B cell (primary cell): ENCODE measurements at regions not wholly inside any gene's neighbourhood (a gene's known extent, or its start where the extent isn't known, plus 50 kb on each side); places are given as distances from the start of the nearest gene placed in this dataset.

Source experiments
- EZH2 ChIP-seq: IDR thresholded peaks from 2 replicates; pipeline ENCODE4 v1.6.1; 2012; ENCODE audit warnings: borderline replicate concordance, low read depth, mild to moderate bottlenecking, moderate library complexity, low read length; ENCODE audit not compliant: insufficient read depth, poor library complexity, severe bottlenecking
- TF ChIP-seq, protein P1 (sequence below): fragments of 200-600 bp; IDR thresholded peaks from one replicate; pipeline ENCODE4 v1.8.0; 2022; ENCODE audit warnings: antibody characterized with exemption, mild to moderate bottlenecking

GRCh38 chr3:148510116-148510515 lies 187.6 kb upstream of the AGTR1 start:
- TF ChIP-seq, protein P1, sequence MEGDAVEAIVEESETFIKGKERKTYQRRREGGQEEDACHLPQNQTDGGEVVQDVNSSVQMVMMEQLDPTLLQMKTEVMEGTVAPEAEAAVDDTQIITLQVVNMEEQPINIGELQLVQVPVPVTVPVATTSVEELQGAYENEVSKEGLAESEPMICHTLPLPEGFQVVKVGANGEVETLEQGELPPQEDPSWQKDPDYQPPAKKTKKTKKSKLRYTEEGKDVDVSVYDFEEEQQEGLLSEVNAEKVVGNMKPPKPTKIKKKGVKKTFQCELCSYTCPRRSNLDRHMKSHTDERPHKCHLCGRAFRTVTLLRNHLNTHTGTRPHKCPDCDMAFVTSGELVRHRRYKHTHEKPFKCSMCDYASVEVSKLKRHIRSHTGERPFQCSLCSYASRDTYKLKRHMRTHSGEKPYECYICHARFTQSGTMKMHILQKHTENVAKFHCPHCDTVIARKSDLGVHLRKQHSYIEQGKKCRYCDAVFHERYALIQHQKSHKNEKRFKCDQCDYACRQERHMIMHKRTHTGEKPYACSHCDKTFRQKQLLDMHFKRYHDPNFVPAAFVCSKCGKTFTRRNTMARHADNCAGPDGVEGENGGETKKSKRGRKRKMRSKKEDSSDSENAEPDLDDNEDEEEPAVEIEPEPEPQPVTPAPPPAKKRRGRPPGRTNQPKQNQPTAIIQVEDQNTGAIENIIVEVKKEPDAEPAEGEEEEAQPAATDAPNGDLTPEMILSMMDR = no peak
- no peak for TF ChIP-seq EZH2
